ENCODE measurements at regions not wholly inside any gene's neighbourhood (a gene's known extent, or its start where the extent isn't known, plus 50 kb on each side); places are given as distances from the start of the nearest gene placed in this dataset.

DNA sequence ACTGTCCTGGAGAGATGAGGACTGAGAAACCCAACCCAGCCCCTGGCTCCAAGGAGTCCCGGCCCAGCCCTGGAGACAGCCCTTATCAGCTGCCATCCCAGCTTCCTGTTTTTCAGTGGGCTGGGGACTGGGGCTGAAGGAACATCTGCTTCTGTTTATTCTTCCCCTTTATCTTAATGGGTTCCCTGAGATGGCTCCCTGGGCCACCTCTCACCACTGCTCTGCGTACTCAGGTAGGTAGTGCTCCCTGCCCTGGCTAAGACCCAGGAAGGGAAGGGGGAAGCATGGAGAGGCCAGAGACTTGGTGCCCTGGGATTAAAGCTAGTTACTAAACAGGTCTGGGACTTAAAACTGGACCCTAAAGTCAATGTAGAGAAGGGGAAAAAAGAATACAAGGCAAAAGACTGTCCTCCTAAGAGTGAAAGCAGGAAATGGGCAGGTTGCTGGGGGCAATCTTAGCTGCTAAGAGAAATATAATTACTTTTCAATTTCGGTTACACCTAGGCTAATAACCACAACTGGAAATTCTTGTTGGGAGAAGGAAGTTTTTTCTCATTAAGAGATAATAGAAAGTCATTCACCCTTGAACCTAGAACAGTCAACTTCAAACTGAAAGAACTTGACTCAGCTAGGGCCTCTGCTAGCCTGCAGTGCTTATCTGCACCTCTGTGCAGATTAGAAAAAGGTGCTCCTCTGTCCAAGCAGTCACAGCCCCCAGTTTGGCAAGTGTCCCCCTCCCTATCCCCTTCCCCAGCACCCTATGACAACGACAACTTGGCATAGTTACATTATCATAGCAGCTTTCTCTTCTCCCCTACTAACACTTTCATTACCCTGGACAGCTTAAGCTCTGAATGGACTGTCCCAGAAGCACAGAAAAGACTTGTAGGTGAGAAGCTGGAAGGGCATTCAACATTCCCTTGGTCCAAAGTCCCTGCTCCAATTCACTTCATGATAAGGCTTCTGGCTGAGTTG is 65.6 kb upstream of the KDM7A start:
- Histone ChIP-seq H3K9me3 (ENCODE audit: control insufficient read depth, insufficient read depth, low read depth, low read length) (no peaks in the 10 kb centered on the region), H4K20me1 (ENCODE audit: control insufficient read depth, extremely low read depth, insufficient read depth, low read length) (no peaks in the 10 kb centered on the region), H3K9ac (ENCODE audit: insufficient read depth, low read length) (no peak overlapping the region), H3K4me3 (replicated peaks in 1 of 4; ENCODE audit: control extremely low read depth in 1 of 4, insufficient read depth in 1 of 4, low read depth in 3 of 4, low read length in 4 of 4) (no peak overlapping the region), H3K27me3 (ENCODE audit: control insufficient read depth, insufficient read depth, low read length) (no peaks in the 10 kb centered on the region), H3K36me3 (ENCODE audit: control insufficient read depth, insufficient read depth, low read length) (no peaks in the 10 kb centered on the region), H3K27ac (ENCODE audit: insufficient read depth, low read length) (no peak overlapping the region), H3K4me2 (ENCODE audit: extremely low read depth, insufficient read depth, low read length) (no peak overlapping the region), H3K79me2 (ENCODE audit: control insufficient read depth, insufficient read depth, low read length) (no peaks in the 10 kb centered on the region), H2AFZ (ENCODE audit: low read length) (no peak overlapping the region), H3K4me1 (ENCODE audit: control insufficient read depth, extremely low read depth, insufficient read depth, low read length) (no peaks in the 10 kb centered on the region)
- no peak for DNase-seq (ENCODE audit: low read depth in 2 of 2)
- no peak for TF ChIP-seq EZH2 (IDR thresholded peaks at IDR 0.05; ENCODE audit: low read length, missing control alignments)
- TF ChIP-seq, protein P1, sequence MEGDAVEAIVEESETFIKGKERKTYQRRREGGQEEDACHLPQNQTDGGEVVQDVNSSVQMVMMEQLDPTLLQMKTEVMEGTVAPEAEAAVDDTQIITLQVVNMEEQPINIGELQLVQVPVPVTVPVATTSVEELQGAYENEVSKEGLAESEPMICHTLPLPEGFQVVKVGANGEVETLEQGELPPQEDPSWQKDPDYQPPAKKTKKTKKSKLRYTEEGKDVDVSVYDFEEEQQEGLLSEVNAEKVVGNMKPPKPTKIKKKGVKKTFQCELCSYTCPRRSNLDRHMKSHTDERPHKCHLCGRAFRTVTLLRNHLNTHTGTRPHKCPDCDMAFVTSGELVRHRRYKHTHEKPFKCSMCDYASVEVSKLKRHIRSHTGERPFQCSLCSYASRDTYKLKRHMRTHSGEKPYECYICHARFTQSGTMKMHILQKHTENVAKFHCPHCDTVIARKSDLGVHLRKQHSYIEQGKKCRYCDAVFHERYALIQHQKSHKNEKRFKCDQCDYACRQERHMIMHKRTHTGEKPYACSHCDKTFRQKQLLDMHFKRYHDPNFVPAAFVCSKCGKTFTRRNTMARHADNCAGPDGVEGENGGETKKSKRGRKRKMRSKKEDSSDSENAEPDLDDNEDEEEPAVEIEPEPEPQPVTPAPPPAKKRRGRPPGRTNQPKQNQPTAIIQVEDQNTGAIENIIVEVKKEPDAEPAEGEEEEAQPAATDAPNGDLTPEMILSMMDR (conservative IDR thresholded peaks at IDR 0.05 in 1 of 2, IDR thresholded peaks at IDR 0.05 in 1 of 2; ENCODE audit: low read depth in 1 of 2, low read length in 2 of 2): no peak

DNA sequence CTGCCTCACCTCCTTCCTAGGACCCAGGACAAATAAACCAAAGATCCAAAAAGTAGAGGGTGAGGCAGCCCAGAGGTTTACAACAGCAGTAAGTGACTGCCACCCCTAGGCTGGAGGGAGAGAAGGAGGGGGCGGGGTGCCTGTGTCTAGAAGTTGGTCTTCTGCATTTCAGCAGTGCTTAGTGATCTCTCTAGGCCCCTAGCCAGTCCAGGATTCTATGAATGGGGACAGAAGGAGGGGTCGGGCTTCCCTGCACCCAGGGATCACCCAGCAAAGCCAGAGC is 62.8 kb upstream of the KDM7A start:
- Histone ChIP-seq H3K36me3 (ENCODE audit: control insufficient read depth, insufficient read depth, low read length) (no peaks in the 10 kb centered on the region), H4K20me1 (ENCODE audit: control insufficient read depth, extremely low read depth, insufficient read depth, low read length) (no peaks in the 10 kb centered on the region), H3K4me2 (ENCODE audit: extremely low read depth, insufficient read depth, low read length) (no peak overlapping the region), H3K79me2 (ENCODE audit: control insufficient read depth, insufficient read depth, low read length) (no peaks in the 10 kb centered on the region), H3K27ac (ENCODE audit: insufficient read depth, low read length) (no peak overlapping the region), H2AFZ (ENCODE audit: low read length) (no peak overlapping the region), H3K4me1 (ENCODE audit: control insufficient read depth, extremely low read depth, insufficient read depth, low read length) (no peaks in the 10 kb centered on the region), H3K27me3 (ENCODE audit: control insufficient read depth, insufficient read depth, low read length) (no peaks in the 10 kb centered on the region), H3K9ac (ENCODE audit: insufficient read depth, low read length) (no peak overlapping the region), H3K9me3 (ENCODE audit: control insufficient read depth, insufficient read depth, low read depth, low read length) (no peaks in the 10 kb centered on the region), H3K4me3 (replicated peaks in 1 of 4; ENCODE audit: control extremely low read depth in 1 of 4, insufficient read depth in 1 of 4, low read depth in 3 of 4, low read length in 4 of 4) (no peak overlapping the region)
- no peak for TF ChIP-seq EZH2 (IDR thresholded peaks at IDR 0.05; ENCODE audit: low read length, missing control alignments)
- TF ChIP-seq, protein P1 (conservative IDR thresholded peaks at IDR 0.05 in 1 of 2, IDR thresholded peaks at IDR 0.05 in 1 of 2; ENCODE audit: low read depth in 1 of 2, low read length in 2 of 2): no peak
- no peak for DNase-seq (ENCODE audit: low read depth in 2 of 2)

DNA sequence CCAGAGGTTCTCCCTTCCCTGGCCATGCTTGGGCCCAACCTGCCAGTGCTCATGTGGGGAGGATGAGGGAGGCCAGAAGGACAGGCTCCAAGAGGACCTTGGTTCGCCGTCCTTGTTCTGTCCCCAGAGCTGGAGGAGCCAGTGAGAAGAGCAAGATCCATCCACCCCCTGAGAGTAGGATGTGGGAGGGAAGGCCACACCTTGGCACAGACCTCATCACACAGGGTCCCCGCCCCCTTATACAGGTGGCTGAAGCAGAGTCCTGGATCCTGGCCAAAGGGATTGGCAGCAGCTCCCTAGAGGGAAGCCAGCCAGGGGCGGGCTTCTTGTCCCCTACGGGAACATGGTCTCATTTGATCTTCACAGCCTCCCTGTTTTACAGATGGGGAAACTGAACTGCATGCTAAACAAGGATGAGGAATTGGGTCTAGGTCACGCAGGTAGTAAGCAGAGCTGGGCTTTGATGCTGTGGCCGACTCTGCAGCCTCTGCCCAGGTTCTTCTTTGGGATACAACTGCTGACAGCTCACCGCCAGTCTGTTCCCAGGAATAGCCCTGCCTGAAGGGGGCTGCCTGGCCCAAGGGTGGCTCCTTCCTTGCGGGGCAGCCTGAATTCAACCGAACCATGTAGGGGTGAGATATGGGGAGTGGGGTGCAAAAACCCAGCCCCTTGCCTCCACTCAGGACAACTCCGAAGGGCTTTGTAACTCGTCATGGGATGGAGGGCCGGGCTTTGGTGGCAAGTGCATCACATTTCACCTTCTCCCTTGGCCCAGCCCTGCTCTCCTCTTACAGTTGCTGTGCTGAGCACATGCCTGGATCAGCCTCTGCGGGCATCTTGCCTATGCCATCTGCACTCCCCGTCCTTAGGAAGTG is 62.2 kb upstream of the KDM7A start:
- Histone ChIP-seq H3K9me3 (ENCODE audit: control insufficient read depth, insufficient read depth, low read depth, low read length) (no peaks in the 10 kb centered on the region), H3K36me3 (ENCODE audit: control insufficient read depth, insufficient read depth, low read length) (no peaks in the 10 kb centered on the region), H4K20me1 (ENCODE audit: control insufficient read depth, extremely low read depth, insufficient read depth, low read length) (no peaks in the 10 kb centered on the region), H3K79me2 (ENCODE audit: control insufficient read depth, insufficient read depth, low read length) (no peaks in the 10 kb centered on the region), H3K4me3 (replicated peaks in 1 of 4; ENCODE audit: control extremely low read depth in 1 of 4, insufficient read depth in 1 of 4, low read depth in 3 of 4, low read length in 4 of 4) (no peak overlapping the region), H3K4me2 (ENCODE audit: extremely low read depth, insufficient read depth, low read length) (no peak overlapping the region), H3K27ac (ENCODE audit: insufficient read depth, low read length) (no peak overlapping the region), H3K9ac (ENCODE audit: insufficient read depth, low read length) (no peak overlapping the region), H3K27me3 (ENCODE audit: control insufficient read depth, insufficient read depth, low read length) (no peaks in the 10 kb centered on the region), H3K4me1 (ENCODE audit: control insufficient read depth, extremely low read depth, insufficient read depth, low read length) (no peaks in the 10 kb centered on the region), H2AFZ (ENCODE audit: low read length) (no peak overlapping the region)
- no peak for TF ChIP-seq EZH2 (IDR thresholded peaks at IDR 0.05; ENCODE audit: low read length, missing control alignments)
- TF ChIP-seq, protein P1 (conservative IDR thresholded peaks at IDR 0.05 in 1 of 2, IDR thresholded peaks at IDR 0.05 in 1 of 2; ENCODE audit: low read depth in 1 of 2, low read length in 2 of 2): no peak
- DNase-seq (ENCODE audit: low read depth in 2 of 2): no peak
